T-helper 17 cell (primary cell): ENCODE measurements at regions not wholly inside any gene's neighbourhood (a gene's known extent, or its start where the extent isn't known, plus 50 kb on each side); places are given as distances from the start of the nearest gene placed in this dataset.

ENCODE experiments used
- ATAC-seq: fragments of 150-1000 bp; cut with Tn5 transposase; 2 replicates; pipeline ENCODE4 v1.10.0; 2021; ENCODE audit warnings: mild to moderate bottlenecking, moderate library complexity
- DNase-seq, 3 donors: peaks; one replicate each; pipeline versions ENCODE4 v3.0.0 to v3.0.0-alpha.2; 2020 to 2021
- H3K9me3 ChIP-seq: one replicate; pipeline ENCODE4 v1.7.0; 2013; ENCODE audit warnings: low read length, mild to moderate bottlenecking; ENCODE audit not compliant: control insufficient read depth, poor library complexity, severe bottlenecking
- H3K27ac Mint-ChIP-seq: one replicate; pipeline ENCODE4 v1.8.0; 2022; ENCODE audit warnings: mild to moderate bottlenecking, moderate library complexity, mixed read lengths
- H3K27me3 Mint-ChIP-seq: one replicate; pipeline ENCODE4 v1.8.0; 2022; ENCODE audit warnings: mixed read lengths
- H3K36me3 Mint-ChIP-seq: one replicate; pipeline ENCODE4 v1.8.0; 2022; ENCODE audit warnings: low read depth, mixed read lengths
- H3K4me1 Mint-ChIP-seq: one replicate; pipeline ENCODE4 v1.8.0; 2022; ENCODE audit warnings: mild to moderate bottlenecking, mixed read lengths
- H3K4me3 Mint-ChIP-seq: one replicate; pipeline ENCODE4 v1.8.0; 2022; ENCODE audit warnings: mild to moderate bottlenecking, moderate library complexity, mixed read lengths

DNA sequence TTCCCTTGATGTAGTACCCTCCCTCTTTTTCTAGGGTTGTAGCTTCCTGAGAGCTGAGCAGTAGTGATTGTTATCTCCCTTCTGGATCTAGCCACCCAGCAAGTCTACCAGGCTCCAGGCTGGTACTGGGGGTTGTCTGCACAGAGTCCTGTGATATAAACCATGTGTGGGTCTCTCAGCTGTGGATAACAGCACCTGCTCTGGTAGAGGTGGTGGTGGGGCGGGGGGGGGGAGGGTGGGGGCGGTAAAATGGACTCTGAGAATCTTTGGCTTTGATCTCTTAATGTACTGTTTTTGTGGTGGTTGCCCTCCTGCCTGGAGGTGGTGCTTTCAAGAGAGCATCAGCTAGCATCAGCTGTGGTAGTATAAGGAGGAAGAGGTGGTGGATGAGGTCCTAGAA lies 302.0 kb upstream of the CHRM2 start:
- Mint-ChIP-seq H3K36me3 (no peaks in the 10 kb centered on the region), H3K4me1 (no peaks in the 10 kb centered on the region), H3K4me3 (no peak overlapping the region), H3K27me3 (no peaks in the 10 kb centered on the region), H3K27ac (no peak overlapping the region)
- ATAC-seq: no peak
- no peaks in the 10 kb centered on the region for H3K9me3 ChIP-seq
- DNase-seq: no peak

DNA sequence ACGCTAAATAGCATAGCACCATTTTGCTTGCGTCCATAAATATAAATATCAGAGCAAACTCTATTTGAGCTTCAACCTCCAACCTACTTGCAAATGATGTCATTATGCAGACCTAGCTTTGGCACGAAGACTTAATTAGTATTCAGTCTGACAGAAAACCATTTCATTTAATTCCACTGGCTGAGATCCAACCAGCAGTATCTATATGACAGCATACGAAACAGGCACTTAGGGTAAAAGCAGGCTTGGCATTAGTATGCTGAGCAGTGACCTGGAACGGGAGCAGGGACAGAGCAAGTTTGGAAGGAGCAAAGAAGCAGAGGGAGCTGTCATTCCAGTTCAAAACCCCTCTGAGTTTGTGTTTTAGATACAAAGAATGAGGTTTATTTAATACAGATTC lies 312.5 kb upstream of the CHRM2 start:
- DNase-seq: no peak
- no peaks in the 10 kb centered on the region for H3K4me1 Mint-ChIP-seq
- no peak overlapping the region for H3K4me3 Mint-ChIP-seq
- no peaks in the 10 kb centered on the region for H3K36me3 Mint-ChIP-seq
- no peaks in the 10 kb centered on the region for H3K9me3 ChIP-seq
- no peaks in the 10 kb centered on the region for H3K27me3 Mint-ChIP-seq
- ATAC-seq: no peak
- no peak overlapping the region for H3K27ac Mint-ChIP-seq

DNA sequence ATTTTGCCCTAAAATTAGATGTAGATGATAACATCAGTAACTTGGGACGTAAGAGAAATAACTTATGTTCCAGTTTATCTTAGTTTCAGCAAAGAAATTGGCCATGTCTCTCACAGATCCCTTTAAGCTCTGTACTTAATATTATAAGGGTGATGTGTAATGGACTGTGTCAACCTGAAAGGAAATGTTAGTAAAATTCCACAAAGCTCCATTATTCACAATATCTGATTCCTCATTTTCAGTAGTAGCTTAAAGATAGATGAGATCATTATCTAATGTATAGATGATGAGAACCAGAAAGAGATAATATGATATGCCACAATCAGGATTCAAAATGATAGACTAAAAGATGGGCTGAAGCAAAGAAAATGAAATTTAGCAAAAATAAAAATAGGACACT lies 316.8 kb upstream of the CHRM2 start:
- ATAC-seq: no peak
- no peak for DNase-seq
- Mint-ChIP-seq H3K36me3 (no peaks in the 10 kb centered on the region), H3K27ac (no peak overlapping the region), H3K4me3 (no peak overlapping the region), H3K27me3 (no peaks in the 10 kb centered on the region), H3K4me1 (no peaks in the 10 kb centered on the region)
- no peaks in the 10 kb centered on the region for H3K9me3 ChIP-seq

DNA sequence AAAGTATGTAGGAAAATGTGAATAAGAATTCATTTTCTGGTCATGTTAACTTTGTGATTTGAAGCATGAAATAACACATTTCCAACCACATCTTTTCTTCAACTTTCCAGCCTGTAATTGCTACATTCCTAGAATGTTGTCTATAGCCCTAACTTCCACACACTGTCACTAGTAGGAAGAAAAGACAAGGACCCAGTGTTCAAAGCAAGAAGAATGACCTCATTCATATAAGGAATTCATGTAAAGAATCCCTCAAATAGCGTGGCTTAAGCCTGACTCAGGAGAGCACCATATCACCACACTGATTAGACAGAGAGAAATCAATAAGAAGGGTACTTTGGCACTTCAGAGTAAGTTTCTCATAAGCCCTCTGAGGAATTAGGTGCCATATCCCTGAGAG lies 318.7 kb upstream of the CHRM2 start:
- H3K9me3 ChIP-seq: no peaks in the 10 kb centered on the region
- H3K27ac Mint-ChIP-seq: no peak overlapping the region
- no peaks in the 10 kb centered on the region for H3K27me3 Mint-ChIP-seq
- ATAC-seq (no peak), DNase-seq (no peak)
- no peaks in the 10 kb centered on the region for H3K36me3 Mint-ChIP-seq
- no peaks in the 10 kb centered on the region for H3K4me1 Mint-ChIP-seq
- H3K4me3 Mint-ChIP-seq: no peak overlapping the region

DNA sequence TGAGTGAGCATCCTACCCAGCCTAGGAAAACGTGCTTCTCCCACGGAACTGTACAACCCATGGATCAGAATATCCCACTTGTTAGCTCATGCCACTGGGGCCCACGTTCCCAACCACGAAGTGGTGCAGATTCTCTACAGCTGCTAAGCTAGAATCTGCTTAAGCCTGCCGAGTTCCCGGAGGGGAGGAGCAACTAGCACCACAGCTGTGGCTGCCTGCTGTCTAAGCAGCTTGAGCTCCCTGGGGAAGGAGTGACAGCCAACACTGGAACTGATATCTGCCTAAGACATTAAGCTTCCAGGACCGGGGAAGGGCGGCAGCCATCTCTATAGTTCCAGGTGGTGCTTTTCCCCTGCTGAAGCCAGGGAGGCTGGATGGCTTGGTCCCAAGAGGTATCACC lies 334.7 kb upstream of the CHRM2 start:
- ATAC-seq: no peak
- peaks cover 2% of the 10 kb centered on the region for H3K9me3 ChIP-seq
- no peaks in the 10 kb centered on the region for H3K27me3 Mint-ChIP-seq
- no peak overlapping the region for H3K27ac Mint-ChIP-seq
- H3K4me3 Mint-ChIP-seq: no peak overlapping the region
- no peak for DNase-seq
- no peaks in the 10 kb centered on the region for H3K4me1 Mint-ChIP-seq
- H3K36me3 Mint-ChIP-seq: peaks cover 2% of the 10 kb centered on the region

DNA sequence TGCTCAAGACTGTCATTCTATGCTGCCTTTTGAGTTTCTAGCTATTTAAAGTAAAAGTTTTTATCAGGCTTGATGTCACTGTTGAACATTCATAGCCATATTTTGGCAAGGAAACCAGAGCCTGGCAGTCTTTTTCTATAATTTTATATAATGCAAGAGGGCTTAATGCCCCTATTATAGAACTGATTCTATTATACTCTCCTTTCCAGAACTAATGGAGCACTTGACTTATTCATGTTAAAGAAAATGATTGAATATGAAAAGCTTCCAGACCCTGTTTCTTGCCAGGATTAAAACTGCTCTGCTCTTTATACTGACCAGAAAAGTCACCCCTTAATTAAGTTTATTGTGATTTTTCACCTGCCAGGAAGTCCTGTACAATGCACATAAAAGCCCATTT lies 337.6 kb upstream of the CHRM2 start:
- DNase-seq (no peak), ATAC-seq (no peak)
- peaks cover 2% of the 10 kb centered on the region for H3K9me3 ChIP-seq
- H3K4me1 Mint-ChIP-seq: no peaks in the 10 kb centered on the region
- H3K27ac Mint-ChIP-seq: no peak overlapping the region
- peaks cover 2% of the 10 kb centered on the region for H3K36me3 Mint-ChIP-seq
- no peak overlapping the region for H3K4me3 Mint-ChIP-seq
- no peaks in the 10 kb centered on the region for H3K27me3 Mint-ChIP-seq

DNA sequence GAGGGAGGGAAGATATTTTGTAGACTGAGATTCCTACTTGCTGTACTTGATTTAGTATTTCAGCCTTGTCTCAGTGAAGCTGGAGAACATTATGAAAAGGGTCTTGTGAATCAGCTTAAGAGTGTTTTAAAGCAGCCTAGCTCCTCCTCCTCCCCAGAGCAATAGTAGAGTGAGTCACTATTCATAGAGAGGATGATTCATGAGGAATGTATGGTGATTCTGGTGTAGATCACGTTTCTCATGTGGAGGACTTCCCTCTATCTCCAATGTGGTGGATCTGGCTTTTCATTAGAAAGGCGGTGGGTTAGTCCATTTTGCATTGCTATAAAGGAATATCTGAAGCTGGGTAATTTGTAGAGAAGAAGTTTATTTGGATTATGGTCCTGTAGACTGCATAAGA lies 340.1 kb upstream of the CHRM2 start:
- ATAC-seq (no peak), DNase-seq (no peak)
- Mint-ChIP-seq H3K27me3 (no peaks in the 10 kb centered on the region), H3K36me3 (peaks cover 2% of the 10 kb centered on the region), H3K27ac (no peak overlapping the region), H3K4me3 (no peak overlapping the region), H3K4me1 (no peaks in the 10 kb centered on the region)
- H3K9me3 ChIP-seq: peaks cover 2% of the 10 kb centered on the region

DNA sequence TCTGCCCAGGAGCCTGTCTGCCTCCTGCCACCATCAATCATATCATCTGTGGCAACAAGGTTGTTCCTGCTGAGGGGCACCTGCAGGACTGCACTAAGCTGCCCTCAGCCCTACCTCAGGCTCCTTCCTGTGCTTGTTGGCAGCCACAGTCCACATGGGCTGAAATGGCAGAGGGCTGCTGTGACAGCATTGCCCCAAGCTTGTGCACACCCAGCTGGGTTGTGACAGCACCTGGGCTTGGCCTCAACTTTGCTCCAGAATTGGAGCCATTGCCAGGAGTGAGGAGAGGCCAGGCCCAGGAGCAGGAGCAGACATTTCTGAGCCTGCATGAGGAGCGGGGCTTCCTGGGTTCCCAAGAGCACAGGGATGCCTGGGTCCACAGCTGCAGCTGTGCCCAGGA lies 340.9 kb upstream of the CHRM2 start:
- no peak overlapping the region for H3K4me3 Mint-ChIP-seq
- no peak for DNase-seq
- ATAC-seq: no peak
- H3K9me3 ChIP-seq: peaks cover 2% of the 10 kb centered on the region
- no peaks in the 10 kb centered on the region for H3K4me1 Mint-ChIP-seq
- H3K36me3 Mint-ChIP-seq: no peaks in the 10 kb centered on the region
- no peak overlapping the region for H3K27ac Mint-ChIP-seq
- H3K27me3 Mint-ChIP-seq: no peaks in the 10 kb centered on the region

DNA sequence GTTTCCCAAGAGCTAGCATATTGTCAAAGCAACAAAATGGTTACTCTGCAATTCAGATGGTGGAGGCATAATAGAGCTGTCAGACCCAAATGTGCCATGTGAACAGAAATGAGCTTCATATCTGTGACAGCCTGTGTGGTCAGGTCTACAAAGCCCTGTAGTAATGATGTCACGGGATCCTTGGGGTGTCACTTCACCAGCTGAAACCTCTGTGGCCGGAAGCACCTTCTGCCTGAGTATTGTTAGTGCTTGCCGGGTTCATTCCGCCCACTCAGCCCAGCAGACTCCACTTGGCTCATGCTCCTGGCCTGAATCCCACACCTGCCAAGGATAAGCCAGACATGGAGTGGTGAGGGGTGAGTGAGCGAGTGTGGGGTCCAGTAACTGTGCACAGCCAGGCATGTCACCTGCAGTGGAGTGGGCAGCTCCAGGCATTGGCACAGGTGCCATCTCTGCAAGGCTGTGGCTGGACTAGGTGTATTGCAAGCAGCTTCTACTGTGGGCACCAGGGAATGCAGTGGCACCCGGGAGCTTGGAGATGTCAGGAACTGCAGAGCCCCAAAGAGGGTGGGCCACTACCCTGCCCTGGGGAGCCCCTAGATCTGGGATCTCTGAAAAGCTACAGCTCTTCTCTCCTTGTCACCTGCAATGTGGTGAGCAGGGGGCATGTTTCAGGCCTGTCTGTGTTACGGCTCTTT lies 341.9 kb upstream of the CHRM2 start:
- Mint-ChIP-seq H3K27me3 (no peaks in the 10 kb centered on the region), H3K4me1 (no peaks in the 10 kb centered on the region), H3K36me3 (no peaks in the 10 kb centered on the region), H3K27ac (no peak overlapping the region), H3K4me3 (no peak overlapping the region)
- no peak for DNase-seq
- ATAC-seq: no peak
- peaks cover 2% of the 10 kb centered on the region for H3K9me3 ChIP-seq

DNA sequence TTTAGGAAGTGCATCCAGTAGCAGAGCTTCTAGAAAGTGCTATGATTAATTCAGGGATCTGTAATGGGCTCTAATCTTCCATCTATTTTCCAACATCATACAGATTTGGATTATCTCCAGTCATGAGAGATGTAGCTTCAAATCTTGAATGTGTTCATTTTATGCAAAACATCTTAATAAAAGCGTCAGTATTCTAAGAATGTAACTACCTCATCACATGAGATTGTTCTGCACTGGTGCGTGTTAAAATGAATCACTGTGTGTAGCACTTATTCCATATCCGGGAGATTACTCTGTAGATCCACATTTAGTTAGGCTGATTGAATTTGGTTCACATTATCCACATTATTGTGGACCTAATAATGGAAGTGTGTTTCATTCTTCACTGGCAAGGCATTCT lies 344.9 kb upstream of the CHRM2 start:
- H3K4me1 Mint-ChIP-seq: no peaks in the 10 kb centered on the region
- H3K36me3 Mint-ChIP-seq: no peaks in the 10 kb centered on the region
- H3K27ac Mint-ChIP-seq: no peak overlapping the region
- H3K9me3 ChIP-seq: no peaks in the 10 kb centered on the region
- no peak for ATAC-seq
- H3K4me3 Mint-ChIP-seq: no peak overlapping the region
- H3K27me3 Mint-ChIP-seq: no peaks in the 10 kb centered on the region
- no peak for DNase-seq

DNA sequence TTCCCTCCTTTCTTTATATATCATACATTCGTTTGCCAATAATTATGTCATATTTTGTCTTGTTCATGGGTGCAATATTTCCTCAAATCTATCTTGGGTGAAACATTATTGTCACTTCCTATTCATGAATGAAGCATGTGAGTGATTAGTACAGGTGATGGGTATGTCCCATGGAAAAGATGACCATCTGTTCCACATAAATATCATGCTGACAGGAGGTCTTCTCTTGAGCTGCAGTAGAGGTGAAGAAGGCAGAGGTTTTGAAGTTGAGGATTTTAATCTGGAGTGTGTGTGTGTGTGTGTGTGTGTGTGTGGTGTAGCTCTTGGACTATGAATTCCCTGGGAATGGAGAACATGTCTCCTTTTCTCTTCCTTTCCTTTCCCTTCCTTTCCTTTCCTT lies 350.5 kb upstream of the CHRM2 start:
- no peaks in the 10 kb centered on the region for H3K4me1 Mint-ChIP-seq
- no peaks in the 10 kb centered on the region for H3K9me3 ChIP-seq
- ATAC-seq: no peak
- no peak overlapping the region for H3K27ac Mint-ChIP-seq
- no peaks in the 10 kb centered on the region for H3K27me3 Mint-ChIP-seq
- no peaks in the 10 kb centered on the region for H3K36me3 Mint-ChIP-seq
- no peak overlapping the region for H3K4me3 Mint-ChIP-seq
- no peak for DNase-seq

DNA sequence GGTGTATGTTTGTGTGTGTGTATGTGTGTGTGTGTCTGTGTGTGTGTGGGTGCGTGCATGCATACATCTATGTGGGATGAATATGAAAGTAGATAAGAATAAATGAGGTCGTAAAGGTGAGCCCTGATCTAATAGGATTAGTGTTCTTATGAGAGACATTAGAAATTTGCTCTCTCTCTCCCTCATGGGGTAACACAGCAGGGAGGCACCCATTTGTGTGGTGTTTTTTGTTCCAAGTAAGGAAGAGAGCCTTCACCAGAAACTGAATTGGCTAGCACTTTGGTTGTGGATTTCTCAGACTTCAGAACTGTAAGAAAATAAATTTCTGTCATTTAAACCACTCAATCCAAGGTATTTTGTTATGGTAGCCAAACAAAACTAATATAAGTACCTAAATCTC lies 353.7 kb upstream of the CHRM2 start:
- no peaks in the 10 kb centered on the region for H3K4me1 Mint-ChIP-seq
- DNase-seq (no peak), ATAC-seq (no peak)
- no peaks in the 10 kb centered on the region for H3K9me3 ChIP-seq
- H3K27ac Mint-ChIP-seq: no peak overlapping the region
- H3K36me3 Mint-ChIP-seq: no peaks in the 10 kb centered on the region
- H3K27me3 Mint-ChIP-seq: no peaks in the 10 kb centered on the region
- H3K4me3 Mint-ChIP-seq: no peak overlapping the region

DNA sequence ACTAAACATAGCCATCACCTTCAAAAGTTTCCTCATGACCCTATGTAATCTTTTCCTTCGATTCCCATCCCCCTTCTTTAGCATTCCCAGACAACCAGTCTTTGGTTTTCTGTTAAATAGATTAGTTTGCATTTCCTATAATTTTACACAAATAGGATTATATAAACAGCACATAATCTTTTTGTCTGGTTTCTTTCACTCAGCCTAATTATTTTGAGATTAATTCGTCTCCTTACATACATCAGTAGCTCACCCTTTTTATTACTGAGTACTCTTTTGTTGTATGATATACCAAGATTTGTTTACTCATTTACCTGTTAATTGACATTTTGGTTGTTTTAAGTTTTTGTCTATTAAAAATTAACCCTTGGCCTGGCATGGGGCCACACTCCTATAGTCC lies 354.7 kb upstream of the CHRM2 start:
- Mint-ChIP-seq H3K27ac (no peak overlapping the region), H3K36me3 (no peaks in the 10 kb centered on the region), H3K4me3 (no peak overlapping the region), H3K27me3 (no peaks in the 10 kb centered on the region), H3K4me1 (no peaks in the 10 kb centered on the region)
- no peaks in the 10 kb centered on the region for H3K9me3 ChIP-seq
- DNase-seq (no peak), ATAC-seq (no peak)

DNA sequence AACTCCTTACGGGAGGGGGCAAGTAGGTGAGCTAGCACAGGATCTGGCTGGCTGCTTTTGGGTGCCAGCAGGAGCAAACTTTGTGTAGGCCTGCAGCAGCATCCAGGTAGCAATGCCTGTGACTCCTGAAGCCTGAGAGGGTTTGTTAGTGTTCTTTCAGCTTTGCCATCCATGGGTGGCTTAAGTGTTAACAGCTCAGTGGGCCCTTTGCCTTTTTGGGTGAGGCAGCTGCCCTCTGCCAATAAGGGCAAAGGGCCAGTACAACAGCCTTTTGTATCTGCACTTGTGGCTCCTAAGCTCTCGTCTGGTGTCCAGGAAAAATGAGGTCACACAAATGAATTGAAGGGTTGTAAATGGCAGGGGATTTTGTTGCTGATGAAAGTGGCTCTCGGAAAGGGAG lies 359.0 kb upstream of the CHRM2 start:
- DNase-seq (no peak), ATAC-seq (no peak)
- H3K4me1 Mint-ChIP-seq: no peaks in the 10 kb centered on the region
- no peak overlapping the region for H3K4me3 Mint-ChIP-seq
- no peaks in the 10 kb centered on the region for H3K9me3 ChIP-seq
- no peak overlapping the region for H3K27ac Mint-ChIP-seq
- no peaks in the 10 kb centered on the region for H3K27me3 Mint-ChIP-seq
- H3K36me3 Mint-ChIP-seq: no peaks in the 10 kb centered on the region
